RWPE2 (cell line): ENCODE measurements at regions not wholly inside any gene's neighbourhood (a gene's known extent, or its start where the extent isn't known, plus 50 kb on each side); places are given as distances from the start of the nearest gene placed in this dataset.
A peak's percentile ranks its signal among the peaks of the same experiment; 100 is the strongest.

Experiments used
- ATAC-seq: fragments of 200-7000 bp; cut with Tn5 transposase; 3 replicates; pipeline ENCODE4 v1.9.1; 2021; ENCODE audit warnings: low read depth
- DNase-seq: peaks from one replicate; pipeline ENCODE4 v3.0.0-alpha.2; 2020; ENCODE audit warnings: low spot score
- H3K27ac ChIP-seq: fragments of 450-650 bp; 2 replicates; pipeline ENCODE4 v1.5.1; 2017; ENCODE audit warnings: mild to moderate bottlenecking; ENCODE audit not compliant: poor library complexity, severe bottlenecking
- H3K27me3 ChIP-seq: fragments of 250-450 bp; sonication (Bioruptor Pico); 2 replicates; pipeline ENCODE4 v1.5.1; 2021; ENCODE audit warnings: mild to moderate bottlenecking, moderate library complexity; ENCODE audit not compliant: insufficient read depth, poor library complexity, severe bottlenecking
- H3K36me3 ChIP-seq: fragments of 250-450 bp; sonication (Bioruptor Pico); 2 replicates; pipeline ENCODE4 v1.5.1; 2020; ENCODE audit warnings: low read depth, mild to moderate bottlenecking, moderate library complexity
- H3K4me1 ChIP-seq: fragments of 250-450 bp; sonication (Bioruptor Pico); 2 replicates; pipeline ENCODE4 v1.5.1; 2021; ENCODE audit warnings: mild to moderate bottlenecking, moderate library complexity; ENCODE audit not compliant: insufficient read depth, poor library complexity, severe bottlenecking
- H3K4me3 ChIP-seq: fragments of 250-450 bp; sonication (Bioruptor Pico); 2 replicates; pipeline ENCODE4 v1.5.1; 2021; ENCODE audit warnings: mild to moderate bottlenecking, moderate library complexity; ENCODE audit not compliant: severe bottlenecking
- H3K9me3 ChIP-seq: fragments of 250-450 bp; sonication (Bioruptor Pico); 2 replicates; pipeline ENCODE4 v1.5.1; 2021; ENCODE audit warnings: mild to moderate bottlenecking, moderate library complexity; ENCODE audit not compliant: severe bottlenecking
- CTCF ChIP-seq: fragments of 450-650 bp; IDR thresholded peaks from one replicate; pipeline ENCODE4 v1.5.1; 2017; ENCODE audit warnings: mild to moderate bottlenecking, moderate library complexity; ENCODE audit not compliant: poor library complexity, severe bottlenecking

- H3K9me3 ChIP-seq, result no peaks in the 10 kb centered on the region
- no peaks in the 10 kb centered on the region for H3K36me3 ChIP-seq
- TF ChIP-seq CTCF, result no peak
- H3K4me3 ChIP-seq, result no peak overlapping the region
- DNase-seq, result no peak
- ATAC-seq, result no peak; the same call in 2 of the 3 replicates
- no peaks in the 10 kb centered on the region for H3K27me3 ChIP-seq
- H3K4me1 ChIP-seq, result no peaks in the 10 kb centered on the region
- no peak overlapping the region for H3K27ac ChIP-seq
Measured at GRCh38 chr15:37767841-37768455, 166.5 kb upstream of the TMCO5A start.

- no peak for TF ChIP-seq CTCF
- no peak for DNase-seq
Measured at GRCh38 chr15:37771465-37771864, 163.0 kb upstream of the TMCO5A start.

GRCh38 chr15:37773111-37773860 lies 161.2 kb upstream of the TMCO5A start:
- no peaks in the 10 kb centered on the region for H3K36me3 ChIP-seq
- DNase-seq, result no peak
- H3K9me3 ChIP-seq, result no peaks in the 10 kb centered on the region
- H3K27me3 ChIP-seq, result no peaks in the 10 kb centered on the region
- peaks cover 6% of the 10 kb centered on the region for H3K4me1 ChIP-seq
- no peak overlapping the region for H3K4me3 ChIP-seq
- H3K27ac ChIP-seq, result peak overlapping the region; percentile 2
- TF ChIP-seq CTCF, result no peak
- peak; percentile 74 for ATAC-seq

More at GRCh38 chr15:37771465-37771864, 163.0 kb upstream of the TMCO5A start:
- H3K4me3 ChIP-seq, result no peak overlapping the region
- no peak overlapping the region for H3K27ac ChIP-seq
- H3K36me3 ChIP-seq, result no peaks in the 10 kb centered on the region
- no peaks in the 10 kb centered on the region for H3K27me3 ChIP-seq
- no peaks in the 10 kb centered on the region for H3K9me3 ChIP-seq
- peaks cover 6% of the 10 kb centered on the region for H3K4me1 ChIP-seq
- peak; percentile 48 for ATAC-seq

- no peak for DNase-seq
- no peak for TF ChIP-seq CTCF
- no peak for ATAC-seq
Measured at GRCh38 chr15:37774961-37775360, 159.5 kb upstream of the TMCO5A start.

GRCh38 chr15:37777006-37777405 lies 157.4 kb upstream of the TMCO5A start:
- H3K27me3 ChIP-seq, result no peaks in the 10 kb centered on the region
- no peak for ATAC-seq
- no peak overlapping the region for H3K27ac ChIP-seq
- DNase-seq, result no peak
- H3K36me3 ChIP-seq, result no peaks in the 10 kb centered on the region
- no peak for TF ChIP-seq CTCF
- no peaks in the 10 kb centered on the region for H3K9me3 ChIP-seq
- no peak overlapping the region for H3K4me3 ChIP-seq
- peaks cover 6% of the 10 kb centered on the region for H3K4me1 ChIP-seq

More at GRCh38 chr15:37774961-37775360, 159.5 kb upstream of the TMCO5A start:
- peaks cover 6% of the 10 kb centered on the region for H3K4me1 ChIP-seq
- H3K27me3 ChIP-seq, result no peaks in the 10 kb centered on the region
- H3K9me3 ChIP-seq, result no peaks in the 10 kb centered on the region
- H3K27ac ChIP-seq, result no peak overlapping the region
- H3K4me3 ChIP-seq, result no peak overlapping the region
- H3K36me3 ChIP-seq, result no peaks in the 10 kb centered on the region
